ENCODE measurements at regions not wholly inside any gene's neighbourhood (a gene's known extent, or its start where the extent isn't known, plus 50 kb on each side); places are given as distances from the start of the nearest gene placed in this dataset.

- no peaks in the 10 kb centered on the region for H3K36me3 ChIP-seq (ENCODE audit: control insufficient read depth, insufficient read depth, low read length)
- H3K4me3 ChIP-seq (ENCODE audit: low read depth, low read length), result no peak overlapping the region
- no peaks in the 10 kb centered on the region for H3K27me3 ChIP-seq (ENCODE audit: control insufficient read depth, insufficient read depth, low read length)
- no peak for DNase-seq (ENCODE audit: low read depth)
- TF ChIP-seq CTCF (IDR thresholded peaks at IDR 0.05; ENCODE audit: insufficient read depth, low read length, poor library complexity, severe bottlenecking), result no peak
These were observed 135.4 kb upstream of the ATP1B1 start for GRCh38 chr1:168970926-168971659.

DNA sequence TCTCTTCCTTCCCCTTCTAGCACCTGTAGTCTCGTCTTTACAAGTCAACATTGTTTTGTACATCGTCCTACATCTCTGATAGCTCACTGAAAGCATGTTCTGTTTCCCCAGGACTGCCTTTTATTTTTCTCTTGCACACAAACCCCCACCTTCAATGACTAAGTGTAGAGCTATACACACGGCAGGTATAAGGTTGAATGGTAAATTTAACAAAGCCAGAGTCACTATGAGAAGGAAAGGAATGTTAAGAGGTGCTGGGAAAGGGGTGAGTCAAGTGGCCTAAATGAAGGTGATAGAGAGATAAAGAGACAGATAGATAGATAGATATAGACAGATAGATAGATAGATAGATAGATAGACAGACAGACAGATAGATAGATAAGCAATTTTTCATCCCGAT is 134.3 kb upstream of the ATP1B1 start:
- TF ChIP-seq CTCF (IDR thresholded peaks at IDR 0.05; ENCODE audit: insufficient read depth, low read length, poor library complexity, severe bottlenecking), result no peak
- H3K36me3 ChIP-seq (ENCODE audit: control insufficient read depth, insufficient read depth, low read length), result no peaks in the 10 kb centered on the region
- no peak for DNase-seq (ENCODE audit: low read depth)
- H3K27me3 ChIP-seq (ENCODE audit: control insufficient read depth, insufficient read depth, low read length), result no peaks in the 10 kb centered on the region
- no peak overlapping the region for H3K4me3 ChIP-seq (ENCODE audit: low read depth, low read length)

DNA sequence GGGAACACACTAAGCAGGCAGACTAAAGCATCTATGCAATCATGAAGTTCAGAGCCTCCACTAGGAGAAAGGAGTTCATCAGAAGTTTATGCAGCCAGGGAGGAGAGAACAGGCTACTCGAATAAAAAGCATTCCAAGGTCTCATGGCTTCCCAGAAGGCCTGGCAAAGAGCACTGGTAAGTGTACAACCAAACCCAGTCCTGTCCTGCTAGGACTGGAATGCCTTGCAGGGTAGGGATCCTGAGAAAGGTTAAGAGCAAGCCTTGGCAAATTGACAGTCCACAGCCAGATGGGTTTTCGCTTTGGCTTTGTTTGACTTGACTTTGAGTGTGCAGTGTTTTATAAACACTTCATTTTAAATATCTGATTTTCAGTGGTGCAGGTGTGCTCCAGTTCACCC is 133.6 kb upstream of the ATP1B1 start:
- no peak for TF ChIP-seq CTCF (IDR thresholded peaks at IDR 0.05; ENCODE audit: insufficient read depth, low read length, poor library complexity, severe bottlenecking)
- no peaks in the 10 kb centered on the region for H3K36me3 ChIP-seq (ENCODE audit: control insufficient read depth, insufficient read depth, low read length)
- no peak for DNase-seq (ENCODE audit: low read depth)
- no peaks in the 10 kb centered on the region for H3K27me3 ChIP-seq (ENCODE audit: control insufficient read depth, insufficient read depth, low read length)
- H3K4me3 ChIP-seq (ENCODE audit: low read depth, low read length), result no peak overlapping the region

GRCh38 chr1:168974117-168974516 is 132.4 kb upstream of the ATP1B1 start:
- Histone ChIP-seq H3K36me3 (ENCODE audit: control insufficient read depth, insufficient read depth, low read length) (no peaks in the 10 kb centered on the region), H3K4me3 (ENCODE audit: low read depth, low read length) (no peak overlapping the region), H3K27me3 (ENCODE audit: control insufficient read depth, insufficient read depth, low read length) (no peaks in the 10 kb centered on the region)
- DNase-seq (ENCODE audit: low read depth), result no peak
- no peak for TF ChIP-seq CTCF (IDR thresholded peaks at IDR 0.05; ENCODE audit: insufficient read depth, low read length, poor library complexity, severe bottlenecking)

- TF ChIP-seq CTCF (IDR thresholded peaks at IDR 0.05; ENCODE audit: insufficient read depth, low read length, poor library complexity, severe bottlenecking), result no peak
- H3K27me3 ChIP-seq (ENCODE audit: control insufficient read depth, insufficient read depth, low read length), result no peaks in the 10 kb centered on the region
- DNase-seq (ENCODE audit: low read depth), result no peak
These were observed 131.9 kb upstream of the ATP1B1 start for GRCh38 chr1:168974611-168975010.

GRCh38 chr1:168976267-168976666 is 130.2 kb upstream of the ATP1B1 start:
- Histone ChIP-seq H3K27me3 (ENCODE audit: control insufficient read depth, insufficient read depth, low read length) (no peaks in the 10 kb centered on the region), H3K4me3 (ENCODE audit: low read depth, low read length) (no peak overlapping the region)
- no peak for TF ChIP-seq CTCF (IDR thresholded peaks at IDR 0.05; ENCODE audit: insufficient read depth, low read length, poor library complexity, severe bottlenecking)

More at GRCh38 chr1:168974611-168975010, 131.9 kb upstream of the ATP1B1 start:
- Histone ChIP-seq H3K36me3 (ENCODE audit: control insufficient read depth, insufficient read depth, low read length) (no peaks in the 10 kb centered on the region), H3K4me3 (ENCODE audit: low read depth, low read length) (no peak overlapping the region)

More at GRCh38 chr1:168976267-168976666, 130.2 kb upstream of the ATP1B1 start:
- DNase-seq (ENCODE audit: low read depth), result no peak
- no peaks in the 10 kb centered on the region for H3K36me3 ChIP-seq (ENCODE audit: control insufficient read depth, insufficient read depth, low read length)
